GM19438 (cell line): ENCODE measurements at regions not wholly inside any gene's neighbourhood (a gene's known extent, or its start where the extent isn't known, plus 50 kb on each side); places are given as distances from the start of the nearest gene placed in this dataset.
"Not testable (repeated sequence)": the region's sequence is repeated elsewhere in the genome, so short reads cannot be mapped to it uniquely, and the experiment has no call there.

ENCODE experiments used
- ATAC-seq: cut with Tn5 transposase; IDR thresholded peaks from one replicate; pipeline ENCODE4 v1.9.1; 2021; ENCODE audit warnings: low read depth; ENCODE audit not compliant: unreplicated experiment

GRCh38 chr1:195766709-195767108 is 841.5 kb downstream of the KCNT2 start:
- ATAC-seq: no peak

DNA sequence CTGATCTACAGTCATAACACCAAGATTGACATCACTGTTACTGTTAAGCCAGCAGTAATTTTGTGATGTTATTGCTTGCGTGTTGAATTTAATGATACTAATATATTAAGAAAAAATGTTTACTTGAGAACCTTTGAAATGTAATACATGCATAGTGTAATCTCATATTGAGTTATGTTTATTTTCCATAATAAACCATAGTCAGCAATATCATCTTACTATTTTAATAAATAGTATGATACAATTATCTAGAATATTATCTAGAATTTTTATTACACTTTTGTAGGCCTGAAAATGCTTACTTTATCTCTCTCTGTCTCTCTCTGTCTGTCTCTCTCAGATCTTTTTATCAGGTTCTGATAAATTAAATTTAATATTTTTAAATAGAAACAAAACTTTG is 843.1 kb downstream of the KCNT2 start:
- no peak for ATAC-seq

DNA sequence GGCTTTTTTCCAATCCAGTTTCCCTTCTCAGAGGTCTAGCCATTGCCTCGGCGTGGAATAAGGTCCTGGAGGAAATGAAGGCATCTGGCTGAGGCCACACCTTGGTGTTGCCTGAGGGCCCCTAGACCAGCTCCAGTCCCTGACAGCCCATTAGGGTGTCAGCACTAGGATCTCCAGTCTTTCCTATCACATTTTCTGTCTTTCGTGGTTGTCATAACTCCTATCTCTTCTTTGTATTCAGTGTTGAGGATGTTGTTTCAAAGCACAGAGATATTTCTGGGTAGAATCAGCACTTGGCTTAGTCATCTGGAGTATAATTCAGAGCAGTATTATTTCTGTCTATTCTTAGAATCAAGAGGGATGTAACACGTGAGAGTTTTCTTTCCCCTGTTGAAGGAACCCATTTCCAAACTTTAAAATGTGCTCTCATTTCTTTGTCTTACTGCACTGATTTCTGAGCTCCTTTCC is 844.3 kb downstream of the KCNT2 start:
- no peak for ATAC-seq

DNA sequence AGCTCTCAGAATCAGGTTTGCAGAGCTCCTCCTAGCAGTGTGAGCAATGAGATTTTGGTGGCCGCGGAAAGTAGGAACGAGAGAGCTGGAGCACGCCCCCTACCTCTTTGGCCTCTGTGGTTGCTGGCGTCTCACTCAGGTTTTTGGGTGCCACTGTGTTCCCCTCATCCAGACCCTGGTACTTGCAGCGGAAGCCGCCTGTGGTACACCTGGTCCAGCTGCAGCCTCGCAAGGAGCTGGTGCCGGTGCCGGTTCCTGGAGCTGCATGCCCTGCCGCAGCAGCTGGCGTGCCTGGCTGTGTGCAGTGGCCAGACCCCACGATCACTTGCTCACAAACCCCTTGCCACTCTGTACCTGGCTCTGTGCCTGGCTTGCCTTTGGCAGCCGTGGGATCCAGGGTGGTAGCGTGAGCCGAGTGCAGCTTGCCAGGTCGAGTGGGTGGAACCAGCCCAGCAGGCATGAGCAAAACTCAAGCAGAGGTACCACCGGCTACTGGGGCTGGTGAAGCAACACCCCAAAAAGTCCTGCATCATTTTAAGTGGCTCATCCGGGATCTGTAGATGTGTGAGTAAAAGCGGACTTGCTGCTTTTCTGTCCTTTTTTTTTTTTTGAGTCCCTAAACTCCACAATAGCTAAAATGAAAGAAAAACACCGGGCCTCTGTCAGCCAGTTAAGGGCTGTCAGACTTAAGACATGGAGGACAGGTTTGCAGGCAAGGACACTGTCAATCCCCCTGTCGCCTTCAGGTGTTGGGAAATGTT is 844.9 kb downstream of the KCNT2 start:
- no peak for ATAC-seq

DNA sequence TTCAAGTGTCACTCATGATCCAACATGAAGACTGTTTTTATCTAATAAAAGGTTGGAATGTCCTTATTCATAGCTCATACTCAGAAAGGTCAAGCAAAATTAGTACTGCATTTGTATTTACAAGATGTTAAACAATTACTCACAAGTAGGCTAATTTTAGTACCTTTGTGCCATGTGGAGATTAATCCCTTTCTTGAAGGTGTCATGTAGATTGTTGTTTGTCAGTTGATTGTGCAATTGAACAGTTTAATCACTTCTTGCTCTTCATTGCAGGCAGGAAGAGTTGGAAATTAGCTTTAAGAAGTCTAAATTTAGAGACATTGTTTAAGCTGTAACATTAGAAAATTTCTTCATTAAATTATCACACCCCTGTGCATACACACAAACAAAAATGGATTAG is 847.1 kb downstream of the KCNT2 start:
- ATAC-seq: no peak

DNA sequence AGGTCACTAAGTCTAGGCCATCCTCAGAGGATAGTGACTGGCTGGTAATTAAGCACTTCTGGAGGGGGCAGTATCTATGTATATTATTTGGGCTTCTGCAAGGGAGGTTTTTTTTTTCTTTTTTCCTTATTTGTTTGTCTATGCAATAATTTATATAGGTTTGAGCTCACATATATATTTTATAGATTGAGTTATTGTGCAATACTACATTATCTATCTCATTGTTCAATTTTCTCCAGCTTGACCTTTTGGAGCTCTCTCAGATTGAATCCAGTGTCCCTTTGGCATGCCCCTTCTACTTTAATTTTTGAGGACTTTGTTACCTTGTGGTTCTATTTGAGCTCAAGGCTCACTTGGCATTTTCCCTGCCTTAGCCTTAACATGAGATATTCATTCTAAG is 852.1 kb downstream of the KCNT2 start:
- no peak for ATAC-seq

DNA sequence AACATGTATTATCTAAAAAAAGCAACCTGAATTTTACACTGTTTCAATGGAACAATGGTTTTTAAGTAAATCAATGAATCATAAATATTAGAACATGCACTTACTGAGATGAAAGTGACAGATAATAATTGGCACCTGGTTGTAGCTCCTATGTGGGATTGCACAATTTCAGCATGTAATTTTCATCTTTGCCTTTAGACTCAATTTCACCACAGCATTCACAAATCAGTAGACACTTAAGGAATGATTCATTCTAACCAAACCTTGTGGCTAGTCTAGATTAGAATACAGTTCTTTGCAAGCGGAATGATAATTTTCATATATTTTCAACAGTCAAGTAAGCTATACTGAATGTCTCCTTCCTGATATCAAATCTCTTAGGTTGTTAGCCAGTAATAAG is 853.4 kb downstream of the KCNT2 start:
- ATAC-seq: no peak

GRCh38 chr1:195754303-195754702 is 853.9 kb downstream of the KCNT2 start:
- no peak for ATAC-seq

DNA sequence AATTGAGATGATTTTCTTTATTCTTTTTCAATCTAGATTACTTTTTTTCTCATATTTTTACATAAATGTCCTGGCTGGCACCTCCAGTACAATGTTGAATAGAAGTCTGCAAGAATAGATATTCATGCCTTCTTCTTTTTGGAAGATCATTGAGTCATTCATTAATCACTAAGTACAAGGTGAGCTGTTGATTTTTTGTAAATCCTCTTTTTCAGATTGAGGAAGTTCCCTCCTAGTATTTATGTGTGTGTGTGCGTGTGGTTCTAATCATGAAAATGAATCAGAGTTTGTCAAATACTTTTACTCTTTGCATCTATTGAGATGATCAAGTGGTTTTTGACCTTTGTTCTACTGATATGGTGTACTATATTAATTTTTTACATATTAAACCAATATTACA is 859.3 kb downstream of the KCNT2 start:
- no peak for ATAC-seq

DNA sequence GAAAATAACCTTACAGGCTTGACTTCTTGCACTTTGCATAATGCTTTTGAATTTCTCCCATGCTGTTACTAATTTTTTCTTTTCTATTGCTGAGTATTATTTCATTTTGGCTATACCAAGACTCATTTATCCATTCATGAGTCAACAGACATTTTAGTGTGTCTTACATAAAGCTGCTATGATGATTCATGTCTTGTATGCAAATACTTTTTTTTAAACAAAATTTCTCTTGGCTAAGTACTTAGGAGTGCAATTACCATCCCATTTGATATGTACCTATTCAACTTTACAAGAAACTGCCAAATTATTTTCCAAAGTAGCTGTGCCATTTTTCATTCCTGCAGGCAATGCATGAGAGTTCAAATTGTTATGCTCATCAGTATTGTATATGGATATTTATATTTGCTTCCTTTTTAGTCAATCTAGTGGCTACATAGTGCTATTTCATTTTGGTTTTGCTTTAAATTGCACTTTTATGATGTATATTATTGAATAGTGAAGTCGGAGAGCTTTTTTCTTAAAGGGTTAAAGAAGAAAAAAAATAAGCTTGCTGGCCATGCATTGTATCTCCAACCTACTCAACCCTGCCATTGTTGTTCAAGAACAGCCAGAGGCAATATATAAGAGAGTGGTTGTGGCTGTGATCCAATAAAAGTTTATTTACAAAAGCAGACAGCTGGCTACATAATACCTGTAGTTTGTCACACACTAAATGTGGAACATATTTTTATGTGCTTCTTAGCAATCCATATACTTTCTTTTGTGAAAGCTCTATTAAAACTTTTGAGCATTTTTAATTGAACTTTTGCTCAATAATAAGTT is 862.8 kb downstream of the KCNT2 start:
- no peak for ATAC-seq

DNA sequence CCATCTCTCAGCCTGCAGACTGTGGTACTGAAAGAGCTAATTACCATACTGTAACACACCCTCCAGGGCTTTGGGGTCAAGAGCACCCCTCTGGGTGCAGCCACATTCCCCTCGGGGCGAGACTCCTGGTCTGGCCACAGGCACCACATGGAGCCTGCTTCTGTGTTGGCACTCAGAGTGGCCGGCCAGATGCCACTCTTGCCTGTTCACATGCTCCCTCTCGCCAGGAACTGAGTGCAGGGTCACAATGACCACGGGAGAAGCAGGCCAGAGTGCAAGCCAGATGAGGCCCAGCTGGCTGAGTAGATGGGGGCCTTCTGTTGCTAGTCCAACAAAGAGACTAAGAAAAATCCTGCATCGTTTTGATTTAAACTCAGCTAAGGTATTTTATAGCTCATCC is 864.0 kb downstream of the KCNT2 start:
- no peak for ATAC-seq

DNA sequence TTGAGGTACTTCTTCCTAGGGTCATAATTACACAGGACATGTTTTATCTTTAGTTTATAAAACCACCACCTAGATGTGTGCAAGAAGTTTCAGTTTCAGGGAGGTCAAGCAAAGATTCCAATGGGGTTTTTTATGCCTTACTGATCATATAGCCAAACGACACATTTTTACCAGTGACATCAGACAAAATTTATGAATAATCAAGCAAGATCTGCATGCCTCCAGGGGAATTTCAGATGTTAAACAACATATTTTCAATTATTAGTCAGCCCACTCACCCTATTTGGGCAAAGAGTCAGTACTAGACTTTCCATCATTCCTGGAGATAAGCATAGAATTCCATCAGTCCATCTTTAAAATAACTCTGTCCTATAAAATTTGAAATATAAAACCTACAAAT is 867.4 kb downstream of the KCNT2 start:
- ATAC-seq: no peak

- no peak for ATAC-seq
Observed at GRCh38 chr1:195738966-195739650, 869.1 kb downstream of the KCNT2 start.

GRCh38 chr1:195735140-195735539 is 873.1 kb downstream of the KCNT2 start:
- ATAC-seq: no peak

DNA sequence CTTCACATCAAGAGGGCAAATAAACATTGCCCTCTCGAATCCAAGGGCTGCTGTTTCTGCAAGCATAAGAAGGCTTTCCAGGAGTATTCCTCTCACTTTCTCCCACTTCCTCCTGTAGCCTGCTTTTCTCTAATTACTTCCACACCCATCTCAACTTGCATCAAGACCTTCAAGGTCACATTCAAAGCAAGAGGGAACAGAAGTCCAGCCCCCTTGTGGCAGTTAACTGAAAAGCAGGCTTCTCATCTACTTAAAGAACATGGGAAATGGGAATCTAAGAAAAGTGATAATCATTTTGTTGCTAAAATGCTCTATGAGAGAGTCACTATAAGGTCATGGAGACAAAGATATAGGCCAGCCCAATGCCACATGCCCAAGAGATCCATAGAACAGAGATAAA is 874.4 kb downstream of the KCNT2 start:
- no peak for ATAC-seq

GRCh38 chr1:195733408-195733807 is 874.8 kb downstream of the KCNT2 start:
- no peak for ATAC-seq

DNA sequence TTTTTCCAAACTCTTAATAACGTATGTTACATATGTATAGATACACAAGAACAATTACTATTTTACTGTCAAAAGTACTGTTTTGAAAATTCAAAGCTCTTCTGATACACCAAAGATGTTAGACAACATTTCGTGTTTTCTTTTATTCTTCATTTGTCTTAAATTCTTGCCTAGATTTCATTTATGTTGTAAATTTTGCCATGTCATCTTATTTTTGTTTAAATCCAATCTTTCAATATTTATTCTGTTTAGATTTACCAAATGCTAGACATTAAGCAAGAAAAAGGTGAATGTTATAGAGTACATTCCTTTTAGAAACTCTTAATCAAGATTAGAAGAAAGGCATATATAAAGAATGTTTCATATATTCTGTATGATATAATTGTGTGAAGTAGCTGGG is 876.9 kb downstream of the KCNT2 start:
- no peak for ATAC-seq

DNA sequence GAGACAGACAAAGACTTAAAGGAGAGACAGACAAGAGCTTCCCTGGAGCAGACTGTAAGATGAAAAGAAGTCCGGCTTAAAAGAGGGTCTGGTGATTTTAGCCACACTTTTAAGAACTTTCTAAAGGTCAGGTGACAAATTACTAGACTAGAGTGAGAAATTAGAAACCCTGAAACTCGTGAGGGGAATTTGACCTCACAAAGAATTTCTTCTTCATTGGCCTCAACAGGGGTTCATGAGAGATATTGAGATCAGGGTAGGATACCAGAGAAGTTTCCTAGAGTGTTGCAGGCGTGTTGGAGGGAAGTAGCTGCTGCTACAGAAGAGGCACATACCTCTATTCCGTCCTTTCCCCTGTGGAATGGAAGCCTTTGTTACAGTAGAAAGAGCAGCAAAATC is 884.4 kb downstream of the KCNT2 start:
- no peak for ATAC-seq

DNA sequence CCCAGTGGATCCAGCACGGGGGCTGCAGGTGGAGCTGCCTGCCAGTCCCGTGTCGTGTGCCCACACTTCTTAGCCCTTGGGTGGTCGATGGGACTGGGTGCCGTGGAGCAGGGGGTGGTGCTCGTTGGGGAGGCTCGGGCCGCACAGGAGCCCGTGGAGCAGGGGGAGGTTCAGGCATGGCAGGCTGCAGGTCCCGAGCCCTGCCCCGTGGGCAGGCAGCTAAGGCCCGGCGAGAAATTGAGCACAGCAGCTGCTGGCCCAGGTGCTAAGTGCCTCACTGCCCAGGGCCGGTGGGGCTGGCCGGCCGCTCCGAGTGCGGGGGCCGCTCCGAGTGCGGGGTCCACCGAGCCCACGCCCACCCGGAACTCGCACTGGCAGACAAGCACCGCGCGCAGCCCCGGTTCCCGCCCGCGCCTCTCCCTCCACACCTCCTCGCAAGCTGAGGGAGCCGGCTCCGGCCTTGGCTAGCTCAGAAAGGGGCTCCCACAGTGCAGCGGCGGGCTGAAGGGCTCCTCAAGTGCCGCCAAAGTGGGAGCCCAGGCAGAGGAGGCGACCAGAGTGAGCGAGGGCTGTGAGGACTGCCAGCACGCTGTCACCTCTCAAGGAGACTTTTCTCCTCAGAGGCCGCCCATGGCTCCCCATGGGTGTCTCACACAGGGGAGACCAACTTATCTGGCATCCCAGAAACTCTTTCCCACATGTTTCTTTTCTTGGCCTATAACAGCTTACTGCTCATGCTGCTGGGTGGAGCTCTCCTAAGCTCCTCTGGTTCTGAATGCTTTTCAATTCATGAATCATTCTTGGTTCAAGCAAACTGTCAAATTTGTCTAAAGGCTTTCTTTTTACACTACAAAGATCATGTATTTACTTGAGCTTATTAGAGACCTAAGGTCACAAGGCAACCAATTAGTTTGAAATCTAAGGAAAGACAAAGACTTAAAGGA is 885.1 kb downstream of the KCNT2 start:
- ATAC-seq: not testable (repeated sequence)

GRCh38 chr1:195722146-195722545 is 886.1 kb downstream of the KCNT2 start:
- not testable (repeated sequence) for ATAC-seq
